M059J (cell line): ENCODE measurements at regions not wholly inside any gene's neighbourhood (a gene's known extent, or its start where the extent isn't known, plus 50 kb on each side); places are given as distances from the start of the nearest gene placed in this dataset.
"Not testable (repeated sequence)": the region's sequence is repeated elsewhere in the genome, so short reads cannot be mapped to it uniquely, and the experiment has no call there.

ENCODE experiments used
- DNase-seq: peaks from one replicate; pipeline ENCODE4 v3.0.0-alpha.2; 2012; ENCODE audit warnings: low read depth

DNA sequence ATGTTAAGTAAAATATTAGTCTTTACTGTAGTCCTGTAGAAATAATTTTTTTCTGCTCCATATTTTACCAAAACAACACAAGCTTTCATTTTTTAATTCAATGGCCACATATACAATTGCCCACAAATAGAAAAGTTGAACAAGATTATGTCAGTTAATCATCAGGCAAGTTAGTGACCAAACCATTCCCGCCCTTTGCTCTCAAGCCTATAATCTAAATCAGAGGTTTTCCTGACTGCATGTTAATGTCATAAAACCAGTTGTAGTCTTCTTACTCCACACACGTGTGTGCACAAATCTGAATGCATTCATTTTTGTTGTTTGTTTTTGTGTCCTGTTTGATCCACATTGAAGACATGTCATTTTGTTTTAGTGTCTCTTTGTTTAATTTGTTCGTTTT, 1357.7 kb upstream of the GJE1 start:
- no peak for DNase-seq

DNA sequence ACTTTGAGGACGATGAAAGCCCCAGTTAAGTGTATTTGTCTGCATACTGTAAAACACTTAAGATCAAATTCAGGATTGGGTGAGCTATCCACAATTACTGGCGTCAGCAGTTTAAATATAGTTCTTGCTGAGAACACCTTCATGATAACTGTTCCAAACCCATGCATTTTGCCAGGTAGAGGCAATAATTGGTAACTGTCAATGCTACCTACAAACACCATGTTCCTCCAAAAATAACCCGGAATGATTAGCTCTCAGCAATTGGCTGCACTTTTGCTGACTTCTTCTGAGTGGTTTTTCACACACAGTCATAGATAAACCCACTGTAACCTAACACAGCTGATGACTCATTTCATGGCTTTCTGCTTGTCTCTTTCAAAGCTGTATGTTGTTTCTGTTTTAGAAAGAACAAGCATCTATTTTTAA, 1358.6 kb upstream of the GJE1 start:
- DNase-seq: peak; percentile 89

DNA sequence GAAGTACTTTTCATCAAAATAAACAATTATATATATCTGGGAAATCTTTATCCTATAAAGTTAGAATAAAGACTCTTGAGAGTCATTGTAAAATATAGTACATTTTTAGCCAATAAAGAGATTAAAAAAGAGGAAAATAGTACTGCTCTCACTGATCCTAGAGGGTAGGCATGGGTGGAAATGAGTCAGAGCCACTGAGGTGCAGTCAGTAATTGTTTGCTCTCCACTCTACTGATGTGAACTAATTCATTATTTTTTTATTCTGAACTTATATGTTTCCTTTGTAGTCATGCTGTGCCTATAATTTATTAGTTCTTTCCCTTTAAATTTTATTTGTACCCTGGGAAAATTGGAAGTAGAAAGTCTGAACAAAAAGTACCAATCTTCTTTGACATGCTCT, 1359.4 kb upstream of the GJE1 start:
- peak; percentile 56 for DNase-seq

DNA sequence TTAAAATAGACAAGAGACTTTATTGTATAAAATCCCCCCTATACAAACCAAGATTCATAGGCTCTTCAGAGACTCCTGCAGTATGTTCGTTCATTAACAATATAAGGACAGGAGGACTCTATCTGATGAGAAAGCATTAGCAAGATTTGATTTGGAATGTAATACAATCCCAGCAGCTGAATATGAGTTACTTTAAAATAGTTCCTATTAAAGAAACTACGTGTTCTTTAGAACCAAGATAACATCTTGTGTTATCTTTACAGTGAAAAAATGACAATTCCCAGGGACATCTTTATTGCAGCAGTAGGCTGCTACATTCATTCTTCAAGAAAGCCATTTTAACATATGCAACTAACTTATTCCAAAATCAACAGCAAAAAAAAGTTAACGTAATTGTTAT, 1360.1 kb upstream of the GJE1 start:
- DNase-seq: no peak

DNA sequence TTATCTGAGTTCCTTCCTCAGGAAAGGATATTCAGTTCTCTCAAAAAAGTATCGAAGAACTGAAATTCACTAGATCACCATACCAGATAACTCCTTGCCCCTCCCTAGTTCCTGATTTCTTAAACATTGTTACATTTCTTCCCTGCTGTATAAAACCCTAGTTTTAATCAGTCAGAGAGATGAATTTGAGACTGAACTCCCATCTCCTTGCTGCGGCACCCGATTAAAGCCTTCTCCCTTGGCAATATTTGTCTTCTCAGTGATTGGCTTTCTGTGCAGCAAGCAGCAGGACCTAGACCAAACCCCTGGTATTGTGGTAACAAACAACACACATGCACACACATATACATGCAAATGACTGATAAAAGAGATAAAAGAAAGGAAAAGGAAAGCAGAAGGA, 1364.6 kb upstream of the GJE1 start:
- DNase-seq: no peak

DNA sequence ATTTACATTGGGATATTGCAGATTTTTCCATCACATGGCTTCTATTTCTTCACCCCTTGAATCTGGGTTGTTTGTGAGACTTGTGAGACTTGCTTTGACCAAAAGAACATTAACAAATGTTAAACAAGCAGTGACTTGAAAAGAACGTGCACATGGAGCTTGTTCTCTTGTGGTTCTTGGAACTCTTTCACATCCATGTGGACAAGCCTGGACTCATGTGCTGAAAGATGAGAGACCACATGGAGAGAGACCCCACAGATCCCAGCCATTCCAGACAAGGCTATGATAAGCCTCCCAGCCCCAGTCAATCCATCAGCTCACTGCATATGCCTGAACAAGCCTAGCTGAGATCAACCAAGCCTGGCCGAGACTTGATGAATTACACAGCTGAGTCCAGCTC, 1365.7 kb upstream of the GJE1 start:
- no peak for DNase-seq

DNA sequence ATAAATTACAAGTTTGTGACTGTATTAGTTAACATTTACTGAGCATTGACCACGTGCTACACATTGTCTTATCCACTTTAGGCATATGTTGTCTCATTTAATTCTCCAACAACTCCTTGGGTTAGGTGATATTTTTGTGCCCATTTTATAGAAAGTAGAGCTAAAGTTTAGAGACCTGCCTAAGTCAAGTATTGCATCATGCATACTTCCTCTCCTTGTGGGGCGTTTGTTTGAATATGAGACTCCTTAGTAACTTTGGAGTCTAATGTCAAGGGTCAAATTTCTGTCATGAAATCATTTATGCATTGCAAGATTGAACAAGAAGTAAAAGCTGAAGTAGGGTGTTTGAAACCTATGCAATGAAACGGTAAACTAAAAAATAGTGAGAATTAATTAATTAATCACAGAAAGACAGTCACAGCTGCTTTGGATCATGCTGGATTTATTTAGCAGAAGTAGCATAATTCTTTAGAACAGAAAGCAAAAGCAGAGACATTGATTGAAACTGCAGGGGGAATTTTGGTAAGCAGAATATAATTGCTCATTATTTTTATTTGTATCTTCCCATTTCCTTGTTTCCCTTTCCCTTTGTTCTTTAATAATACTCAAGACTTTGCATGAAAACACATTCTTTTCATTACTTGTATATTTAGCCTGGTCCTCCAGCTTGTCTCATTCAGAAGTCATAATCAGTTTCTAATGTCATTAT, 1374.4 kb upstream of the GJE1 start:
- no peak for DNase-seq

- DNase-seq: no peak
These were observed 1377.8 kb upstream of the CITED2 start for GRCh38 chr6:140752234-140752633.

DNA sequence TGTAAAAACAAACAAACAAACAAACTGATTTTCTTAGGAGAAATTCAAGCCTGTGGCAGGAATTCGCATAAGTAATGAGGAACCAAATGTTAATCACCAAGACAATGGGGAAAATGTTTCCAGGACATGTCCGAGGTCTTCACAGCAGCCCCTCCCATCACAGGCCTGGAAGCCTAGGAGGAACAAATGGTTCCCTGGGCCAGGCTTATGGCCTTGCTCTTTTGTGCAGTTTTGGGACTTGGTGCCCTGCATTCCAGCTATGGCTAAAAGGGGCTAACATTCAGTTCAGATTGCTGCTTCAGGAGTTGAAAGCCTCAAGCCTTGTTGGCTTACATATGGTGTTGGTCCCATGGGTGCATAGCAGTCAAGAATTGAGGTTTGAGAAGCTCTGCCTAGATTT, 1372.7 kb upstream of the CITED2 start:
- no peak for DNase-seq

GRCh38 chr6:140744659-140745320, 1370.3 kb upstream of the CITED2 start:
- DNase-seq: peak; percentile 80

DNA sequence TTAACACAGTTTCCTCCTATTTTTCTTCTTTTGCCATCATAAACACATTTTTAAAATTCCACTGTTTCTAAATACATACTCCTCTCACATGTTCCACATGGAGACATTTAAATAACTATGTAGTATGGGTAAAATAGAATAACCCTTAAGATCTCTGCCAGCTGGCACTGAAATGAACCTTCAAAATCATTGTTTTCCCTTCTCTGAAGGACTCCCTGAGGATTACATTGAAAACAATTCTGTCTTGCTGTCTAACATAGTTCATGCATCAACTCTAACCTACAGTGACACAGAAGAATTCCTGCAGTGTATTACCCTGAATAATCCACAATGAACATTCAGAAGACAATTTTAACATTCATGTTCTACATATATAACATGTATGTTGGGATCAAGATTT, 1361.8 kb upstream of the CITED2 start:
- no peak for DNase-seq

DNA sequence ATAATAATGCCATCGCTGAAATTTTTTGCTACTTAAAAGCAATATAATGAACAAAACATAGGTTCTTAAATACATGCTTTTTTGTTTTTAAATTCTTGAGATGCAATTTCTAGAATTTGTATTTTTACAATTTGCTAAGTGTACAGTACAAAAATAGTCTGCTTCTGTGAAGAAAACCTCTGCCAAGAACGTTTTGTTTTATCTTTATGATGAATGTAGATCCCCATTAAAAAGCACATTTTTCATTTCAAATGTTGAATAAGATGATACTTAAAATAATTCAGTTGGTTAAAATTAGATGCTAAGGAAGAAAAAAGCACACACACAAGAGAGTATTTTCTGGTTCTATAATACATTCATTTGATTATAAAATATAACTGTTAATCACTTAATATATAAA, 1358.5 kb upstream of the CITED2 start:
- DNase-seq: no peak

DNA sequence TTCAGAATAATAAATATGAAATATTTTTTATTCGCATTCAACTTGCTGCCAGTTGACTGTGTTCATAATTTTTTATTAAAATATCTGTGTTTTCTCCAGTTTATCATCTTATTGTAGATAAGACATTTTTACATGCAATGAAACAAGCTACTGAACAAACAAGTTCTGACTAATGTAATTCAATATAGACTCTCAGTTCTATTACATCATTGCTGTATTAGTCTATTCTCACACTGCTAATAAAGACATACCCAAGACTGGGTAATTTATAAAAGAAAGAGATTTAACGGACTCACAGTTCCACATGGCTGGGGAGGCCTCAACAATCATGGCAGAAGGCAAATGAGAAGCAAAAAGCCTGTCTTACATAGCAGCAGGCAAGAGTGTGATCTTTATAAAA, 1357.7 kb upstream of the CITED2 start:
- DNase-seq: no peak

DNA sequence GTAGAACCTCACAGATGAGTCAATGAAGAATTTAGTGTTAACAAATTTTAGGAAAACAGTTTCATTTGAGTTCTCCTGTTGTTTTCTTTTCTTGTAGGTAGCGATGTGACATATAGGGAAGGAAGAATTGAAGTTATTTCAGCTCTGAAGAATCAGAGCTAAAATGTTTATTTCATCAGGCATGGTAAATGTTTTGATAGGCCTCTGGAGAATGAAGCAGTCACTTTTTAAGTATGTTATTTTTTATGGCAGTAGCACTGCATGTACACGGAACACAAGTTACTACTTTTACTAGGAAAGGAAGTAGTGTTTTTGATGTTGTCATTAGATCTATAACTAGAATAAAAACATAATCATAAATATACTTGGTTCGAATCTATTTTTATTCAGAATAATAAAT, 1357.3 kb upstream of the CITED2 start:
- no peak for DNase-seq

DNA sequence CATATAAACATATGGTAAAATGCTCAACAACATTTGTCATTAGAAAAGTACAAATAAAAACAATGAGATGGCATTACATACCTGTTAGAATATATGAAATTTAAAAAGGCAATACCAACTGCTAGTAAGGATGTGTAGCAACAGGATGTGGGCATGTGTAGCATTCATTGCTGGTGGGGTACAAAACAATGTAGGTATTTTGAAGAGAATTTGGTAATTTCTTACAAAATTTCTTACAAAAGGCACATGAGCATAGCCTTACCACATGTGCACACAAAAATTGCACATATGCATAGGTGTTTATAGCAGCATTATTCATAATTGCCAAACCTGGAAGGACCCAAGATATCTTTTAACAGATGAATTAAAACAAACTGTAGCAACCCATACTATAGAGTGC, 1355.1 kb upstream of the CITED2 start:
- DNase-seq: no peak

DNA sequence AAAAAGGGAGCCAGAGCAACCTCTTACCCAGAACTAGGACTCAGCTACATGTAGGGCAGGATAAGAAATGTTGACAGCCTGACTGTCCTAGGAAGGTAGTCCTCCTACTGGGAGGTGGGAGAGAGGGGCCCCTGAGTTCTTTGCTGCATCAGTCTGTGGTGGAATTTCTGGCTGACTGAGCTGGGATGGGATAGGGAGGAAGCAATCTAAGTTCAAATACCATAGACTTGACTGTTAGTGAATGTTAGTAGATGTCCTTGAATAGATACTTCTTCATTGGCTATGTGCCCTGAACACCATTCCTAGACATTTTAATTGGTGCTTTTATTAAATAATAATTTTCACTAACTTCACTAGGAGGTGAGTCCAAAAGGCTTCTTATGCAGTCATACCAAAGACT, 1343.6 kb upstream of the CITED2 start:
- no peak for DNase-seq

DNA sequence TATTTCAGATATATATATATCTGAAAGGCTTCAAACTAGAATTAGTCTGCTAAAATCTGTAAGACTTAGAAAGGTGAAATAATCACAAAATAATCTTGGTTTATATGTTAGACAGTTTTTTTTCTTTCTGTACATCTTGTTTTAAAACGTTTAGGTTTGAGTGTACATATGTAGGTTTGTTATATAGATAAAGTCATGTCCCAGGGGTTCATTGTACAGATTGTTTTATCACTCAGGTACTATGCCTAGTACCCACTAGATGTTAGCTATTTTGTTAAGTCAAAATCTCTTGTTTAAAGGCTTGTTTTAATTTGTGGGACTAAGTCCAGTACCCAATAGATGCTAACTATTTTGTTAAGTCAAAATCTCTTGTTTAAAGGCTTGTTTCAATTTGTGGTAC, 1339.0 kb upstream of the CITED2 start:
- peak; percentile 9 for DNase-seq

DNA sequence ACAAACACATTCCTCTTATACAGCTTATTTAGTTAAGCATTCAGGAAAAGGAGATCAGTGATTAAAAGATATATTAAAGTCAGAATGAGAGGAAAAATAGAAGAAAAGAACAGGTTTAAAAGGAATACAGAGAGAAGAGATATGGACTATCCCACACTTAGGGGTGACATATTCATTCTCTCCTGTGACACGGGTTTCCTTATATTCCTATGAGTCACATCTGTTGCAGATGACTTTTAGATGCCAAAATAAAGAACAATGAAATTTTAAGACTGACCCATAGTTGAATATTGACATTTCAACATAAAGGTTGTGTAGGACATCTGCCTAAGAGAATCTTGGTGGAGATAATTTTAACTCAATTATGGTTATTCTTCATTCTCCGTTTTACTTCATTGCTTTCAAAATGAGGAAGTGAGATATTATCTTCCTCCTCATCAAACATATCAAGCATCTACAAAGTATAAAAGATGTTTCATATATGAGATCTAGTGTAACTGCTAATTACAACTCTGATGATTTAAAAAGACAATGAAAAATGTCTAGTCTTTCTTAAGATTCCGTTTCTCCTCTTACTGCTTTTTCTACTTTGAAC, 1336.7 kb upstream of the CITED2 start:
- DNase-seq: peak; percentile 7

DNA sequence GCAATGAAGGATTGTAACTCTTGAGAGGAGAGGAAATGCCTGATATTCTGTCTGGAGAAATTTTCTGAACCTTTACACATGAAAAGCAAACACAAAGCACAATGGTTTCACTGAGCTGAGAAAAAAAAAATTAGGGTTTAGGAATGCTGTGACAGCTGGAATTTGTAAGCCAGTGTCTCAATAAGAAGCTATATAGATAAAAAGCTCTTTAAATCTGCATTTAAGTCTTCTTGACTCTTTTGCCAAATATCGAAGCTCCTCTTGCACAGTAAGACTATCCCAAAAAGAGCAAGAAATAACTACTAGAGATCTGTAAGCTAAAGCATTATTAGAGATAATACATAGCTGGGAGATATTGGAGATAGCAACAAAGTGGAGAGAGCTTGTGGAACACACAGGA, 1334.0 kb upstream of the CITED2 start:
- no peak for DNase-seq

DNA sequence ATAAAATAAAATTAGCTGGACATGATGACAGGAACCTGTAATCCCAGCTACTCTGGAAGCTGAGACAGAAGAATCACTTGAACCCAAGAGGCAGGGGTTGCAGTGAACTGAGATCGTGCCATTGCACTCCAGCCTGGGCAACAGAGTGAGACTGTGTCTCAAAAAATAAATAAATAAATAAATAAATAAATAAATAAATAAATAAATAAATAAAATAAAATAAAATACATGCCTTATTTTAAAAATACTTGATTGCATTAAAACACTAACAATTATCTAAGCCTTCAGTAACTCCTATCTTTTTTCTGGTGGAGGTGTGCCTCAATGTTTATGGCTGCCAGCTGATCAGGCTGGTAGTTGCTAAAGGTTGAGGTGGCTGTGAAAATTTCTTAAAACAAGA, 1329.6 kb upstream of the CITED2 start:
- DNase-seq: not testable (repeated sequence)

DNA sequence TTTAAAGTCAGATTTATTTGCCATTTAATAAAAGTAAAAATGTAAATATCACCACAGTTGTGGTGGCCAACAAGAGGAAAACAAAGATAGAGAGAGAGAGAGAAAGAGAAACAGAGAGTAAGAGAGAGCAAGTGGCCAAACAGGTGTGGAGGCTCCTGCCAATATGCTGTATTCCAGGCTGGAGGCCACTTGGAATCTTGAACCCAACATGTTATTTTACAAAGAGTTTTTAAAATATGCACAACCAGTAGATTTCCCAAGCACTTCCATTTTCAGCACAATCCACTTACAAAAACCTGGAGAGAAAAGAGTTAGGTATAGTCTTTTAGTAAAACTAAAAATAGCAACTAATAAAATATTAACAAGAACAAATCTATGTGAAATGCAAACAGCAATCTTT, 1323.1 kb upstream of the CITED2 start:
- DNase-seq: no peak

DNA sequence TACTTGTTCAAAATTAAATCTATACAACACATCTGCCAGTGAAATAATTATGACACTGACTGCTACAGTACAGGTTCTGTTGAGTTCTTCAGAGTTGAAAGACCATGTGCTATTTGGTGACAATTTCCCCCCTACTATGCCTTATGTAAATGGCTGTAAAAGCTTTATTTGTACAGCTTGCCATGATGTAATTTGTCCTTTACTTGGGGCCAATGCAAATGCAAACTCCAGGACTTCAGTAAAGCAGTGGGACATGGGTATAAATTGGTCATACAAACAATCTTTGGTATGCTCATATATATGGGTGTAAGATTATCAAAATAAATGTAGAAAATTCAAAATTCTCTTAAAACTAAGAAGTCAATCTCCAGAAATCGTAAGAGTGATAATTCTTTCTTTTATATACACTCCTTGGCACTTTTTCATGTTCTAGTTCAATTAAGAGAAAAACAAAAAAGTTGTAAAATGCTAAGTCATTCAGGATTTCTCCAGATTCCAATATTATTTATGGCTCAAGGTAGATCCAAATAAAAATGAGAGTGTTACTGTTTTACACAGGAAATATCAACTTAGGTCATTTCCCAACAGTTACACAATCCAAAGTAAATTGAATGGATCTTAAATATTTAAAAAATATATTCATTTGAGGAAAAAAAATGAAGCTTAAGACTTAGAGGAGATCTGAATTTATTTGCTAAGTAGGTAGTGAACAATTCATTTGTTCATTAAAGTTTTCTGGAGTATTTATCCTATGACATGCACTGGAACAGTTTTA, 1310.5 kb upstream of the CITED2 start:
- no peak for DNase-seq
